HG02610 (cell line): ENCODE measurements at regions not wholly inside any gene's neighbourhood (a gene's known extent, or its start where the extent isn't known, plus 50 kb on each side); places are given as distances from the start of the nearest gene placed in this dataset.
A peak's percentile ranks its signal among the peaks of the same experiment; 100 is the strongest.
"Not testable (repeated sequence)": the region's sequence is repeated elsewhere in the genome, so short reads cannot be mapped to it uniquely, and the experiment has no call there.

Experiments used
- ATAC-seq: cut with Tn5 transposase; IDR thresholded peaks from one replicate; pipeline ENCODE4 v1.9.1; 2021; ENCODE audit warnings: mild to moderate bottlenecking, moderate library complexity; ENCODE audit not compliant: unreplicated experiment

- no peak for ATAC-seq
Measured at GRCh38 chr10:91745090-91745831, 53.0 kb upstream of the TNKS2 start.

GRCh38 chr10:91743465-91743864, 54.8 kb upstream of the TNKS2 start:
- ATAC-seq = no peak

- no peak for ATAC-seq
Measured at GRCh38 chr10:91742229-91742628, 56.0 kb upstream of the TNKS2 start.

GRCh38 chr10:91741356-91741755, 56.9 kb upstream of the TNKS2 start:
- no peak for ATAC-seq

- no peak for ATAC-seq
Measured at GRCh38 chr10:91740353-91740924, 57.8 kb upstream of the TNKS2 start.

- not testable (repeated sequence) for ATAC-seq
Measured at GRCh38 chr10:91732265-91732664, 66.0 kb upstream of the TNKS2 start.

- not testable (repeated sequence) for ATAC-seq
Measured at GRCh38 chr10:91729339-91729738, 68.9 kb upstream of the TNKS2 start.

GRCh38 chr10:91726355-91726754, 71.9 kb upstream of the TNKS2 start:
- no peak for ATAC-seq

- ATAC-seq = no peak
Measured at GRCh38 chr10:91724933-91725332, 73.3 kb upstream of the TNKS2 start.

- no peak for ATAC-seq
Measured at GRCh38 chr10:91713461-91714072, 80.7 kb upstream of the PPP1R3C start.

GRCh38 chr10:91711885-91712680, 79.2 kb upstream of the PPP1R3C start:
- peak; percentile 77 for ATAC-seq

- ATAC-seq = no peak
Measured at GRCh38 chr10:91709394-91709798, 76.5 kb upstream of the PPP1R3C start.

GRCh38 chr10:91708174-91708861, 75.4 kb upstream of the PPP1R3C start:
- no peak for ATAC-seq

- ATAC-seq = no peak
Measured at GRCh38 chr10:91707236-91707635, 74.4 kb upstream of the PPP1R3C start.

GRCh38 chr10:91705948-91706670, 73.2 kb upstream of the PPP1R3C start:
- ATAC-seq = no peak

- no peak for ATAC-seq
Measured at GRCh38 chr10:91702620-91703019, 69.7 kb upstream of the PPP1R3C start.

- ATAC-seq = no peak
Measured at GRCh38 chr10:91700788-91701444, 68.0 kb upstream of the PPP1R3C start.

GRCh38 chr10:91700273-91700672, 67.4 kb upstream of the PPP1R3C start:
- ATAC-seq = no peak

- no peak for ATAC-seq
Measured at GRCh38 chr10:91698258-91698657, 65.4 kb upstream of the PPP1R3C start.
